ENCODE measurements at regions not wholly inside any gene's neighbourhood (a gene's known extent, or its start where the extent isn't known, plus 50 kb on each side); places are given as distances from the start of the nearest gene placed in this dataset.

GRCh38 chrX:148426467-148426866 is 74.0 kb upstream of the AFF2 start:
- no peak overlapping the region for H3K27ac ChIP-seq (ENCODE audit: low read depth in 1 of 2, low read length in 2 of 2)
- no peak overlapping the region for H3K4me3 ChIP-seq (ENCODE audit: low read length in 2 of 2)
- H3K36me3 ChIP-seq (ENCODE audit: control insufficient read depth in 1 of 2, insufficient read depth in 2 of 2, low read length in 1 of 2): no peaks in the 10 kb centered on the region
- H3K27me3 ChIP-seq (ENCODE audit: control insufficient read depth in 1 of 2, insufficient read depth in 2 of 2, low read length in 1 of 2): no peaks in the 10 kb centered on the region
- no peaks in the 10 kb centered on the region for H3K4me1 ChIP-seq (ENCODE audit: control insufficient read depth in 1 of 2, insufficient read depth in 2 of 2, low read length in 2 of 2)
- no peaks in the 10 kb centered on the region for H3K9me3 ChIP-seq (ENCODE audit: control insufficient read depth, low read length)
- no peak for DNase-seq
- intact Hi-C loops (cut with DNase I): no loop called here
- no peak for ATAC-seq (ENCODE audit: low FRiP score)
- WGBS, 2 donors: 51 to 61% methylated on average over 3 of the region's 3 CpGs

- intact Hi-C loops (cut with DNase I): no loop called here
- 46 to 65% methylated on average over 3 of the region's 3 CpGs for WGBS, 2 donors
These were observed 59.0 kb upstream of the AFF2 start for GRCh38 chrX:148441387-148441786.

GRCh38 chrX:148443216-148443615 is 57.2 kb upstream of the AFF2 start:
- no peak overlapping the region for H3K4me3 ChIP-seq (ENCODE audit: low read length in 2 of 2)
- no peaks in the 10 kb centered on the region for H3K4me1 ChIP-seq (ENCODE audit: control insufficient read depth in 1 of 2, insufficient read depth in 2 of 2, low read length in 2 of 2)
- no peaks in the 10 kb centered on the region for H3K9me3 ChIP-seq (ENCODE audit: control insufficient read depth, low read length)
- no peak overlapping the region for H3K27ac ChIP-seq (ENCODE audit: low read depth in 1 of 2, low read length in 2 of 2)
- no peaks in the 10 kb centered on the region for H3K36me3 ChIP-seq (ENCODE audit: control insufficient read depth in 1 of 2, insufficient read depth in 2 of 2, low read length in 1 of 2)
- WGBS, 2 donors: 59 to 70% methylated on average over 3 of the region's 3 CpGs
- no peak for ATAC-seq (ENCODE audit: low FRiP score)
- H3K27me3 ChIP-seq (ENCODE audit: control insufficient read depth in 1 of 2, insufficient read depth in 2 of 2, low read length in 1 of 2): no peaks in the 10 kb centered on the region
- intact Hi-C loops (cut with DNase I): no loop called here
- DNase-seq: no peak

More at GRCh38 chrX:148441387-148441786, 59.0 kb upstream of the AFF2 start:
- Histone ChIP-seq H3K4me1 (ENCODE audit: control insufficient read depth in 1 of 2, insufficient read depth in 2 of 2, low read length in 2 of 2) (no peaks in the 10 kb centered on the region), H3K36me3 (ENCODE audit: control insufficient read depth in 1 of 2, insufficient read depth in 2 of 2, low read length in 1 of 2) (no peaks in the 10 kb centered on the region), H3K4me3 (ENCODE audit: low read length in 2 of 2) (no peak overlapping the region), H3K9me3 (ENCODE audit: control insufficient read depth, low read length) (no peaks in the 10 kb centered on the region), H3K27me3 (ENCODE audit: control insufficient read depth in 1 of 2, insufficient read depth in 2 of 2, low read length in 1 of 2) (no peaks in the 10 kb centered on the region), H3K27ac (ENCODE audit: low read depth in 1 of 2, low read length in 2 of 2) (no peak overlapping the region)
- ATAC-seq (ENCODE audit: low FRiP score): no peak
- no peak for DNase-seq

GRCh38 chrX:148448686-148449085 is 51.7 kb upstream of the AFF2 start:
- H3K27me3 ChIP-seq (ENCODE audit: control insufficient read depth in 1 of 2, insufficient read depth in 2 of 2, low read length in 1 of 2): no peaks in the 10 kb centered on the region
- WGBS, 2 donors: 88 to 93% methylated on average over 4 of the region's 4 CpGs
- ATAC-seq (ENCODE audit: low FRiP score): no peak

More at GRCh38 chrX:148448686-148449085, 51.7 kb upstream of the AFF2 start:
- Histone ChIP-seq H3K4me3 (ENCODE audit: low read length in 2 of 2) (no peak overlapping the region), H3K9me3 (ENCODE audit: control insufficient read depth, low read length) (no peaks in the 10 kb centered on the region), H3K27ac (ENCODE audit: low read depth in 1 of 2, low read length in 2 of 2) (no peak overlapping the region), H3K36me3 (ENCODE audit: control insufficient read depth in 1 of 2, insufficient read depth in 2 of 2, low read length in 1 of 2) (no peaks in the 10 kb centered on the region), H3K4me1 (ENCODE audit: control insufficient read depth in 1 of 2, insufficient read depth in 2 of 2, low read length in 2 of 2) (no peaks in the 10 kb centered on the region)
- no peak for DNase-seq
- intact Hi-C loops (cut with DNase I): no loop called here
